Lower lobe of right lung (tissue), 2 donors: ENCODE measurements at regions not wholly inside any gene's neighbourhood (a gene's known extent, or its start where the extent isn't known, plus 50 kb on each side); places are given as distances from the start of the nearest gene placed in this dataset.

ENCODE experiments used
- ATAC-seq, 2 donors: fragments of 200-7000 bp; cut with Tn5 transposase; one replicate each; pipeline ENCODE4 v1.9.1; 2020 to 2022; ENCODE audit warnings: mild to moderate bottlenecking in 2 of 2, moderate library complexity in 2 of 2
- DNase-seq: peaks from one replicate; pipeline ENCODE4 v3.0.0-alpha.2; 2020
- H3K27ac ChIP-seq: fragments of 200-600 bp; one replicate; pipeline ENCODE4 v1.8.0; 2022
- H3K27me3 ChIP-seq: fragments of 200-600 bp; one replicate; pipeline ENCODE4 v1.8.0; 2022; ENCODE audit warnings: low read depth
- H3K36me3 ChIP-seq: fragments of 200-600 bp; one replicate; pipeline ENCODE4 v1.8.0; 2022; ENCODE audit warnings: mild to moderate bottlenecking
- H3K4me1 ChIP-seq: fragments of 200-600 bp; one replicate; pipeline ENCODE4 v1.8.0; 2022
- H3K4me3 ChIP-seq: fragments of 200-600 bp; one replicate; pipeline ENCODE4 v1.8.0; 2022; ENCODE audit warnings: mild to moderate bottlenecking
- H3K9me3 ChIP-seq: fragments of 200-600 bp; one replicate; pipeline ENCODE4 v1.8.0; 2022
- intact Hi-C: fragments of 100-400 bp; cut with DNase I; formaldehyde crosslinking; loops from one replicate; pipeline ENCODE4 v1.11.0; 2022
- TF ChIP-seq, protein P1 (sequence below): fragments of 200-600 bp; IDR thresholded peaks from one replicate; pipeline ENCODE4 v1.8.0; 2022; ENCODE audit warnings: antibody characterized with exemption, mild to moderate bottlenecking
- donor health status: DM: no; HTN: yes; CAD: no; lungs with severe emphysema.

- Histone ChIP-seq H3K27me3 (no peaks in the 10 kb centered on the region), H3K9me3 (no peaks in the 10 kb centered on the region), H3K27ac (no peak overlapping the region), H3K4me3 (no peak overlapping the region), H3K36me3 (no peaks in the 10 kb centered on the region), H3K4me1 (no peaks in the 10 kb centered on the region)
- DNase-seq: no peak
- intact Hi-C loops: no loop called here
- no peak for ATAC-seq
- TF ChIP-seq, protein P1, sequence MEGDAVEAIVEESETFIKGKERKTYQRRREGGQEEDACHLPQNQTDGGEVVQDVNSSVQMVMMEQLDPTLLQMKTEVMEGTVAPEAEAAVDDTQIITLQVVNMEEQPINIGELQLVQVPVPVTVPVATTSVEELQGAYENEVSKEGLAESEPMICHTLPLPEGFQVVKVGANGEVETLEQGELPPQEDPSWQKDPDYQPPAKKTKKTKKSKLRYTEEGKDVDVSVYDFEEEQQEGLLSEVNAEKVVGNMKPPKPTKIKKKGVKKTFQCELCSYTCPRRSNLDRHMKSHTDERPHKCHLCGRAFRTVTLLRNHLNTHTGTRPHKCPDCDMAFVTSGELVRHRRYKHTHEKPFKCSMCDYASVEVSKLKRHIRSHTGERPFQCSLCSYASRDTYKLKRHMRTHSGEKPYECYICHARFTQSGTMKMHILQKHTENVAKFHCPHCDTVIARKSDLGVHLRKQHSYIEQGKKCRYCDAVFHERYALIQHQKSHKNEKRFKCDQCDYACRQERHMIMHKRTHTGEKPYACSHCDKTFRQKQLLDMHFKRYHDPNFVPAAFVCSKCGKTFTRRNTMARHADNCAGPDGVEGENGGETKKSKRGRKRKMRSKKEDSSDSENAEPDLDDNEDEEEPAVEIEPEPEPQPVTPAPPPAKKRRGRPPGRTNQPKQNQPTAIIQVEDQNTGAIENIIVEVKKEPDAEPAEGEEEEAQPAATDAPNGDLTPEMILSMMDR: no peak
Measured at GRCh38 chr3:13219902-13220296, 146.7 kb upstream of the IQSEC1 start.

- DNase-seq: no peak
- Histone ChIP-seq H3K27me3 (no peaks in the 10 kb centered on the region), H3K9me3 (no peaks in the 10 kb centered on the region), H3K4me1 (no peaks in the 10 kb centered on the region), H3K27ac (no peak overlapping the region), H3K36me3 (no peaks in the 10 kb centered on the region), H3K4me3 (no peak overlapping the region)
- TF ChIP-seq, protein P1: no peak
- intact Hi-C loops: no loop called here
- no peak for ATAC-seq
Measured at GRCh38 chr3:13219077-13219901, 146.1 kb upstream of the IQSEC1 start.

DNA sequence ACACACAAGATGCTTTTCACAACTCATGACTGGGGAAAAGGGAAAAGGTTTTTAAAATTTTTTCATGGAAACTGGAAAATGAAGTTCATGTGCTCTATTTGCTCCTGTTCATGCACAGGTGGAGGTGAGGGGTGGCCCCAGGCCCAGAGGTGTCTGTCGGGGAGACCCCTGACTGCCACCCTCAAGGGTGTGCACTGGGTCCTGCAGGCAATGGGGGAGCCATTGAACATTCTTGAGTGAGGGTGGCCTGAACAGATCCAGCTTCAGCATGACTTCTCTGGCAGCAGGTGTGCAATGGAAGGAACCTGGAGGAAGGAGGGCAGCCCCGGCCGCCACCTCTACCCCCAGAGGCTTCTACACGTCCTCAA is 145.3 kb upstream of the IQSEC1 start:
- Histone ChIP-seq H3K4me1 (no peaks in the 10 kb centered on the region), H3K27ac (no peak overlapping the region), H3K27me3 (no peaks in the 10 kb centered on the region), H3K36me3 (no peaks in the 10 kb centered on the region), H3K4me3 (no peak overlapping the region), H3K9me3 (no peaks in the 10 kb centered on the region)
- intact Hi-C loops: no loop called here
- TF ChIP-seq, protein P1: no peak
- no peak for DNase-seq
- no peak for ATAC-seq

DNA sequence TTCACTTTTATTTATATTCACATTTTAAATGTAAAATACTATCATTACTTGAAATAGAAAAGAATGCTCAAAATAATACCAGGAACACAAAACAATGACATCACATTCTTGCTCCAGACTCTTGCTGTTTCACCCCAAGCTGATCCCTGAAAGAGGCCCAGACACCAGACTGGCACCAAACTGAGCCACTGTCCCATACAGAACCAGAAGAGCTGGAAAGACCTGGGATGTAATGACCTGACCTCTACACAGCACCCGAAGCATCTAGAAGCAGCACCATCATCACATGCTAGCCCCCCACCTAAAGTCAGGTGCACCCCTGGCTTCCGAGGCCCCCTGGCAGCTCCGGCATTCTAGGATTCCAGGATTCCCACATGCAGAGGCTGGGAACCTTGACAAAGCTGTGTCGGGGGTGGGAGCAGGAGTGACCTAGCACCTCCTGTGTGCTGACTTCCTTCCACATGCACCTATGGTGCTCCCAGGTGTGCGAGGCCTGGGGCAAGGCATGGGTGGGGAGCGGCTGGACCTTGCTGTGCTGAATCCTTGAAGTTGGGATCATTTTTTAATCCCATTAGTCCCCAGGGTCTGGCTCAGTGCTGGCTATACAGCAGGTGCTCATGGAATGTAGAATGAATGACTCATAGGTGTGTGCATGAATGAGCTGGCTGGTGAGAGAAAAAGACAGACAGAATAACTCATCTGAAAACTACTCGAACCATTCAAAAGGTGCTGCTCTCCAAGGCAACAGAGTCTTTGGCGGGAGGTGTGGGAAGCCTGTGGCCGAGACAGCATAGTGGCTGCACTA is 144.7 kb upstream of the IQSEC1 start:
- no peaks in the 10 kb centered on the region for H3K4me1 ChIP-seq
- no peaks in the 10 kb centered on the region for H3K36me3 ChIP-seq
- DNase-seq (no peak), ATAC-seq (no peak)
- TF ChIP-seq, protein P1: no peak
- no peaks in the 10 kb centered on the region for H3K9me3 ChIP-seq
- no peaks in the 10 kb centered on the region for H3K27me3 ChIP-seq
- intact Hi-C loops: no loop called here
- no peak overlapping the region for H3K4me3 ChIP-seq
- no peak overlapping the region for H3K27ac ChIP-seq

DNA sequence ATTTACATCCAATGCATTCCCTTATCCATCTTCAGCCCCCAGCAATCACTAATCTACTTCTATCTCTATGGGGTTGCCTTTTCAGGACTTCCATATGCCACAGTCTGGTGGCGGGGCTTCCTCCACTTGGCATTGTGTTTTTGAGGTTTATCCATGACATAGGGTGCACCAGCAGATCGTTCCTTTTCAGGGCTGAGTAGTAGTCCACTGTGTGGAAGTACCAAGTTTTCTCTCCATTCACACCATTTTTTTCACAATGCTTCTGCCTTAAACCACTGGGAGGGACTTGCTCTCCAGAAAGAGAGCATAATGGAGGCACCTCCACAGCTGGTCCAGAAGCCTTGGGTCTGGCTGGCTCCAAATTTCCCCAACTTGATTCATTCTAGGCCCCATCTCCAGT is 144.0 kb upstream of the IQSEC1 start:
- H3K36me3 ChIP-seq: no peaks in the 10 kb centered on the region
- TF ChIP-seq, protein P1: no peak
- intact Hi-C loops: no loop called here
- H3K27ac ChIP-seq: no peak overlapping the region
- no peaks in the 10 kb centered on the region for H3K27me3 ChIP-seq
- ATAC-seq (no peak), DNase-seq (no peak)
- no peak overlapping the region for H3K4me3 ChIP-seq
- H3K9me3 ChIP-seq: no peaks in the 10 kb centered on the region
- H3K4me1 ChIP-seq: no peaks in the 10 kb centered on the region
